Colonic mucosa (tissue), 4 donors: ENCODE measurements at regions not wholly inside any gene's neighbourhood (a gene's known extent, or its start where the extent isn't known, plus 50 kb on each side); places are given as distances from the start of the nearest gene placed in this dataset.
A peak's percentile ranks its signal among the peaks of the same experiment; 100 is the strongest.

Experiments used
- DNase-seq: peaks from one replicate; pipeline ENCODE4 v3.0.0-alpha.2; 2020
- H3K27ac ChIP-seq: fragments of 200-600 bp; one replicate; pipeline ENCODE4 v1.8.0; 2021
- H3K27me3 ChIP-seq: fragments of 200-600 bp; one replicate; pipeline ENCODE4 v1.8.0; 2021
- H3K36me3 ChIP-seq: fragments of 200-600 bp; one replicate; pipeline ENCODE4 v1.8.0; 2021
- H3K4me1 ChIP-seq: fragments of 200-600 bp; one replicate; pipeline ENCODE4 v1.8.0; 2021; ENCODE audit warnings: mild to moderate bottlenecking
- H3K4me3 ChIP-seq: fragments of 200-600 bp; one replicate; pipeline ENCODE4 v1.8.0; 2021
- H3K9ac ChIP-seq, 2 donors: one replicate each; pipeline ENCODE4 v1.7.0; 2013; ENCODE audit warnings: control low read depth in 2 of 2, low read depth in 2 of 2, low read length in 2 of 2
- H3K9me3 ChIP-seq: fragments of 200-600 bp; one replicate; pipeline ENCODE4 v1.8.0; 2021
- intact Hi-C: fragments of 100-400 bp; cut with DNase I; formaldehyde crosslinking; loops from one replicate; pipeline ENCODE4 v1.14.1; 2022
- TF ChIP-seq, protein P1 (sequence below): fragments of 200-600 bp; IDR thresholded peaks from one replicate; pipeline ENCODE4 v1.8.0; 2022; ENCODE audit warnings: antibody characterized with exemption, mild to moderate bottlenecking
- donor health status: healthy.
- donor health status: DM: no; HTN: no; CAD: no.
- donor health status: DM: no; HTN: no; CAD: no.

DNA sequence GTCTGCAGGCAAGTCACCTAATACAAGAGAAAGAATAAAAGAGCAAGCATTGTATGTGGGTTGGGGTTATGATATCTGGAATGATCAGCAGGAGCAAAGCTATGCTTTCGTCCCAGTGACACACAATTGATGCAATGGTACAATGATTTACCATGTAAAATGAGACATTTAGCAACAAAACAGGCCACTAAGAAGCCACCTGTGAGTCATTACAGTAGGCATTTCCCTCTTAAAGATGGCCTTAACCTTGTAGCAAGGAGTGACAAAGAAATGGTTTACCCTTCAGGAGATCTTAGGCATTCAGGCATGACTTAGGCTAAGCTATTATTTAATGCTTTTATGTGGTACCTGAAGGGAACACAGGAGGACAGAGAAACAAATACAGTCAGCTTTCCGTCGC is 373.3 kb upstream of the RBMS3 start:
- Histone ChIP-seq H3K36me3 (no peaks in the 10 kb centered on the region), H3K27me3 (no peaks in the 10 kb centered on the region)

DNA sequence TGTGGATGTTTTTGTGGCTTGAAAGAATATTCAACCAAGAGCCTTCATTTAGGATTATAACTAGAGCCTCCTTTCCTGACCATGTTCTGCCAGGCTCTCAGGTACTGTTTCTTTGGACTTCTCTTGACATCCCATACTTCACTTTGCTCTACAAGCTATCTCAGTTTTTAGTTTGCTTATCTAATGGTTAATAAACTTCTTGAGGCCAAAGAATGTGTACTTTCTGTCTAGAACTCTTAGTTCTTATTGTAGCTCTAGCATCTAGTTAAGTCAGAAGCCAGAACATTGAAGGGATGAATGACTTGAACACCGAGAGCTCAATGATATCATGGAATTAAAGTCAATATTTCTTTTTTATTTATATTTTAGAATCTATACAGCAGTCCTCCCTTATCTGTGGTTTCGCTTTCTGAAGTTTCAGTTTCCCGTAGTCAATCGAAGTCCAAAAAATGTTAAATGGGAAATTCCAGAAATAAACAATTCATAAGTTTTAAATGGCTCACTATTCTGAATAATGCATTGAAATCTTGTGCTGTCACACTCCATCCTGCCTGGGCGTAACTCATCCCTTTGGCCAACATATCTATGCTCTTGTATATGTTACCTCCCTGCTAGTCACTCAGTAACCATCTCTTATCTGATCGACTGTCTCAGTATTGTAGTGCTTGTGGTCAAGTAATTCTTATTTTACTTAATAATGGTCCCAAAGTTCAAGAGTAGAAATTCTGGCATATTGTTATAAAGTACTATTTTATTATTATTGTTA is 368.6 kb upstream of the RBMS3 start:
- no peak overlapping the region for H3K9ac ChIP-seq
- intact Hi-C loops = no loop called here
- H3K4me1 ChIP-seq = no peaks in the 10 kb centered on the region
- TF ChIP-seq, protein P1, sequence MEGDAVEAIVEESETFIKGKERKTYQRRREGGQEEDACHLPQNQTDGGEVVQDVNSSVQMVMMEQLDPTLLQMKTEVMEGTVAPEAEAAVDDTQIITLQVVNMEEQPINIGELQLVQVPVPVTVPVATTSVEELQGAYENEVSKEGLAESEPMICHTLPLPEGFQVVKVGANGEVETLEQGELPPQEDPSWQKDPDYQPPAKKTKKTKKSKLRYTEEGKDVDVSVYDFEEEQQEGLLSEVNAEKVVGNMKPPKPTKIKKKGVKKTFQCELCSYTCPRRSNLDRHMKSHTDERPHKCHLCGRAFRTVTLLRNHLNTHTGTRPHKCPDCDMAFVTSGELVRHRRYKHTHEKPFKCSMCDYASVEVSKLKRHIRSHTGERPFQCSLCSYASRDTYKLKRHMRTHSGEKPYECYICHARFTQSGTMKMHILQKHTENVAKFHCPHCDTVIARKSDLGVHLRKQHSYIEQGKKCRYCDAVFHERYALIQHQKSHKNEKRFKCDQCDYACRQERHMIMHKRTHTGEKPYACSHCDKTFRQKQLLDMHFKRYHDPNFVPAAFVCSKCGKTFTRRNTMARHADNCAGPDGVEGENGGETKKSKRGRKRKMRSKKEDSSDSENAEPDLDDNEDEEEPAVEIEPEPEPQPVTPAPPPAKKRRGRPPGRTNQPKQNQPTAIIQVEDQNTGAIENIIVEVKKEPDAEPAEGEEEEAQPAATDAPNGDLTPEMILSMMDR = no peak
- no peak overlapping the region for H3K27ac ChIP-seq
- no peaks in the 10 kb centered on the region for H3K36me3 ChIP-seq
- no peak for DNase-seq
- H3K27me3 ChIP-seq = no peaks in the 10 kb centered on the region
- H3K4me3 ChIP-seq = no peak overlapping the region
- H3K9me3 ChIP-seq = no peaks in the 10 kb centered on the region

More for the DNA sequence above, 373.3 kb upstream of the RBMS3 start:
- intact Hi-C loops = no loop called here
- Histone ChIP-seq H3K9ac (no peak overlapping the region), H3K27ac (no peak overlapping the region), H3K9me3 (no peaks in the 10 kb centered on the region), H3K4me3 (no peak overlapping the region), H3K4me1 (no peaks in the 10 kb centered on the region)
- TF ChIP-seq, protein P1 = no peak
- DNase-seq = no peak

- TF ChIP-seq, protein P1 = no peak
- Histone ChIP-seq H3K27me3 (no peaks in the 10 kb centered on the region), H3K36me3 (no peaks in the 10 kb centered on the region), H3K4me1 (no peaks in the 10 kb centered on the region), H3K9me3 (no peaks in the 10 kb centered on the region), H3K27ac (no peak overlapping the region), H3K4me3 (no peak overlapping the region), H3K9ac (no peak overlapping the region)
- peak; percentile 21 for DNase-seq
- intact Hi-C loops = no loop called here
Observed at GRCh38 chr3:28915741-28916500, 364.9 kb upstream of the RBMS3 start.

- H3K27ac ChIP-seq = no peak overlapping the region
- H3K9ac ChIP-seq = no peak overlapping the region
- peak; percentile 32 for DNase-seq
- H3K9me3 ChIP-seq = no peaks in the 10 kb centered on the region
- no peaks in the 10 kb centered on the region for H3K27me3 ChIP-seq
- no peaks in the 10 kb centered on the region for H3K36me3 ChIP-seq
- TF ChIP-seq, protein P1 = peak; percentile 15
- no peak overlapping the region for H3K4me3 ChIP-seq
- intact Hi-C loops = no loop called here
- H3K4me1 ChIP-seq = no peaks in the 10 kb centered on the region
Observed at GRCh38 chr3:28916713-28917499, 364.0 kb upstream of the RBMS3 start.

DNA sequence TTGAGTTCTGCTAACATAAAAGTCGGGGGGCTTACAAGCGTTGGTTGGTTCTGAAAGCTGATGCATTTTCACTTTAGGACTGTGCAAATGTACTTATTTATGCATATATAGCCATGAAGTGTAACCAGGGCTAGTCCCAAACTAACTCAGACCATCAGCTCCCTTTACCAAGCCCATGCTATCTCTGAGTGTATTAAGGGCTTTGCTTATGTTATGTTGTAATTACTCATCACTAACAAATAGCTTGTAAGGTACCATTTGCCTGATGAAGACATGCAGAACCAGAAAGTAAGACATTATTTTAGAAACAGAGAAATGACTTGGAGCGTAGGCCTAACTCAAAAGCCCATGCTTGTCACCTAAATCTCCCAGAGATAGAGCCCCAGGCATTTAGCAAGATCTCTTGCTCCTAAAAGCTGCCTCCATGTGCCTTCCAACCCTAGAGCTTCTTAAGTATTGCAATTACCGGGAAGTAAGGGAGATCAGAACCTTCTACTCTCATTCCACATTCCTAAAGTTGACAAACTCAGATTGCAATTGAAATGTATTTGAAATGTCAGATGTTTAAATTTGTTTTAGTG is 362.9 kb upstream of the RBMS3 start:
- intact Hi-C loops = no loop called here
- Histone ChIP-seq H3K9ac (no peak overlapping the region), H3K27me3 (no peaks in the 10 kb centered on the region), H3K27ac (no peak overlapping the region), H3K4me1 (no peaks in the 10 kb centered on the region), H3K36me3 (no peaks in the 10 kb centered on the region), H3K9me3 (no peaks in the 10 kb centered on the region), H3K4me3 (no peak overlapping the region)
- DNase-seq = no peak
- TF ChIP-seq, protein P1 = no peak
